HUES48 (cell line): ENCODE measurements at regions not wholly inside any gene's neighbourhood (a gene's known extent, or its start where the extent isn't known, plus 50 kb on each side); places are given as distances from the start of the nearest gene placed in this dataset.
"Not testable (repeated sequence)": the region's sequence is repeated elsewhere in the genome, so short reads cannot be mapped to it uniquely, and the experiment has no call there.

Experiments
- H3K27ac ChIP-seq: one replicate; pipeline ENCODE4 v1.7.0; 2013; ENCODE audit warnings: low read depth, low read length, inconsistent platforms
- H3K27me3 ChIP-seq: 2 replicates; pipeline ENCODE4 v1.6.1; 2013; ENCODE audit warnings: mild to moderate bottlenecking, low read length; ENCODE audit not compliant: control insufficient read depth, insufficient read depth
- H3K36me3 ChIP-seq: 2 replicates; pipeline ENCODE4 v1.6.1; 2013; ENCODE audit warnings: low read length; ENCODE audit not compliant: control insufficient read depth, insufficient read depth
- H3K4me1 ChIP-seq: 2 replicates; pipeline ENCODE4 v1.6.1; 2013; ENCODE audit warnings: mild to moderate bottlenecking, low read length; ENCODE audit not compliant: control insufficient read depth, insufficient read depth
- H3K4me3 ChIP-seq: 2 replicates; pipeline ENCODE4 v1.5.1; 2013; ENCODE audit warnings: mild to moderate bottlenecking, low read depth, low read length
- H3K9ac ChIP-seq: 2 replicates; pipeline ENCODE4 v1.6.1; 2013; ENCODE audit warnings: mild to moderate bottlenecking, low read depth, low read length, moderate library complexity
- H3K9me3 ChIP-seq: 2 replicates; pipeline ENCODE4 v1.6.1; 2013; ENCODE audit warnings: low read length; ENCODE audit not compliant: control insufficient read depth, insufficient read depth

DNA sequence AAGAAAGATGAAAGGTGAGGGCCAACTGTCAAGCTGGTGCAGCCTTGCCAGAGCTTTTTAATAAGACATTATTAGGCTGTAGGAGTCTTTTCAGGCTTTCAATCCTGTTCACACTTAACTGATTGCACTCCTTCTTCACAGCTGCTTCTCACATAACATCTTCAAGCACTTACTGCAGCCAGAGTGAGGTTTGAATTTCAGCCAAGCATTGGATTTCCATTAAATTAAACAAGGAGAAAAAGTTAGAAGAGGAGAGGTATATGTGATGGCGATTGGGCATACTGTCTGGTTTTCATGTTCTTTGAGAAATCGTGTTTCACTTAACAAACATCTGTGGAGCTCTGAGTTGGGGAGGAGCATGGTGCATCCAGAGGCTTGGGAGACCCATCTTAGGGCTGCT, 392.8 kb upstream of the LRRC3B start:
- no peaks in the 10 kb centered on the region for H3K36me3 ChIP-seq
- no peaks in the 10 kb centered on the region for H3K4me1 ChIP-seq
- no peak overlapping the region for H3K27ac ChIP-seq
- no peak overlapping the region for H3K9ac ChIP-seq
- no peaks in the 10 kb centered on the region for H3K27me3 ChIP-seq
- no peak overlapping the region for H3K4me3 ChIP-seq
- H3K9me3 ChIP-seq = no peaks in the 10 kb centered on the region

GRCh38 chr3:26233374-26233773, 389.2 kb upstream of the LRRC3B start:
- Histone ChIP-seq H3K27me3 (no peaks in the 10 kb centered on the region), H3K36me3 (no peaks in the 10 kb centered on the region), H3K27ac (no peak overlapping the region), H3K4me1 (no peaks in the 10 kb centered on the region), H3K9me3 (no peaks in the 10 kb centered on the region), H3K9ac (no peak overlapping the region), H3K4me3 (no peak overlapping the region)

GRCh38 chr3:26236531-26236930, 386.0 kb upstream of the LRRC3B start:
- Histone ChIP-seq H3K4me3 (no peak overlapping the region), H3K36me3 (no peaks in the 10 kb centered on the region), H3K4me1 (no peaks in the 10 kb centered on the region), H3K27me3 (no peaks in the 10 kb centered on the region), H3K9me3 (no peaks in the 10 kb centered on the region), H3K9ac (no peak overlapping the region), H3K27ac (no peak overlapping the region)

GRCh38 chr3:26237036-26237682, 385.4 kb upstream of the LRRC3B start:
- H3K36me3 ChIP-seq = no peaks in the 10 kb centered on the region
- H3K27me3 ChIP-seq = no peaks in the 10 kb centered on the region
- no peak overlapping the region for H3K4me3 ChIP-seq
- no peaks in the 10 kb centered on the region for H3K9me3 ChIP-seq
- H3K4me1 ChIP-seq = no peaks in the 10 kb centered on the region
- H3K27ac ChIP-seq = no peak overlapping the region
- no peak overlapping the region for H3K9ac ChIP-seq

GRCh38 chr3:26244586-26244985, 378.0 kb upstream of the LRRC3B start:
- H3K27me3 ChIP-seq, H3K4me3 ChIP-seq: not testable (repeated sequence)

DNA sequence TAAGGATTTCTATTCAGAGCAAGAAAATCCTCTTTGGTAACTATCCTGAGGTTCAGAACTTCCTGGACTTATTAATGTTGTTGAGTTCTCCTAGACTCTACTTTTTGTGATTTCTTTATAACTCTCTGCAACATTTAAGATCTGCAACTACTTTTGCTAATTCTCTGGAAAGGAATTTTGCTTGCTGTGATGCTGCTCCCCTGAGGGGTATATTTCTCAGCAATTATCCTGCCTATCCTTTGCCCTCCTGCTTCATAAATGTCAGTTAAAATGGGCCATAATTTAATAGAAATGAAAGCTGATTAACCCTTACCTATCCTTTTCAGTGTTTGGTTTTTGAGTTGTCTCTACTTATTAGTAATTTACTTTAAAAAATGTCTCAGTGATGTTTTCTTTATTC, 377.3 kb upstream of the LRRC3B start:
- Histone ChIP-seq H3K4me3 (no peak overlapping the region), H3K9me3 (no peaks in the 10 kb centered on the region), H3K27ac (no peak overlapping the region), H3K27me3 (no peaks in the 10 kb centered on the region), H3K36me3 (no peaks in the 10 kb centered on the region), H3K9ac (no peak overlapping the region), H3K4me1 (no peaks in the 10 kb centered on the region)

More at GRCh38 chr3:26244586-26244985, 378.0 kb upstream of the LRRC3B start:
- H3K9ac ChIP-seq, H3K9me3 ChIP-seq, H3K4me1 ChIP-seq, H3K27ac ChIP-seq, H3K36me3 ChIP-seq: not testable (repeated sequence)

GRCh38 chr3:26246901-26247300, 375.7 kb upstream of the LRRC3B start:
- Histone ChIP-seq H3K9ac (no peak overlapping the region), H3K4me3 (no peak overlapping the region), H3K9me3 (no peaks in the 10 kb centered on the region), H3K4me1 (no peaks in the 10 kb centered on the region), H3K36me3 (no peaks in the 10 kb centered on the region), H3K27ac (no peak overlapping the region), H3K27me3 (no peaks in the 10 kb centered on the region)

DNA sequence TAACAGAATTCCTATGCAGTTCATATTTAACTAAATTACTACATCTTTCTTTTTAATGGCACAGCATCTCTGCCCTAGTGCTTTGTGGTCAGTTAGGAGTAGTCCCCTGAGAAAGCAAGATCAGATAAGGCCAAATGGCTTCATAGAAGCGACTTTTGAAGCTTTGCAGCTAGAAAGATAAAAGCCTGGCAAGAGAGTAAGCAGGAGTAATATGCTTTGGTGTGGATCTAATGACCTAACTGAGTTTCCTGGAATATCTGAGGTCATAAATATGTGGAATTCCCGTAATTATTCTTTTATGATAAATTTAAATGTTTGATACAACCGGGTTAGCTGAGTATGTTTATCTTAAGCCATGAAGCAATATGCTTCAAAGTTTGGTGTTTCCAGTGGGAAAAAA, 374.9 kb upstream of the LRRC3B start:
- no peaks in the 10 kb centered on the region for H3K9me3 ChIP-seq
- no peak overlapping the region for H3K9ac ChIP-seq
- H3K27ac ChIP-seq = no peak overlapping the region
- no peaks in the 10 kb centered on the region for H3K36me3 ChIP-seq
- no peaks in the 10 kb centered on the region for H3K4me1 ChIP-seq
- no peak overlapping the region for H3K4me3 ChIP-seq
- H3K27me3 ChIP-seq = no peaks in the 10 kb centered on the region

- Histone ChIP-seq H3K9me3 (no peaks in the 10 kb centered on the region), H3K4me1 (no peaks in the 10 kb centered on the region), H3K27me3 (no peaks in the 10 kb centered on the region), H3K36me3 (no peaks in the 10 kb centered on the region), H3K27ac (no peak overlapping the region), H3K9ac (no peak overlapping the region), H3K4me3 (no peak overlapping the region)
These were observed 370.6 kb upstream of the LRRC3B start for GRCh38 chr3:26252001-26252400.

DNA sequence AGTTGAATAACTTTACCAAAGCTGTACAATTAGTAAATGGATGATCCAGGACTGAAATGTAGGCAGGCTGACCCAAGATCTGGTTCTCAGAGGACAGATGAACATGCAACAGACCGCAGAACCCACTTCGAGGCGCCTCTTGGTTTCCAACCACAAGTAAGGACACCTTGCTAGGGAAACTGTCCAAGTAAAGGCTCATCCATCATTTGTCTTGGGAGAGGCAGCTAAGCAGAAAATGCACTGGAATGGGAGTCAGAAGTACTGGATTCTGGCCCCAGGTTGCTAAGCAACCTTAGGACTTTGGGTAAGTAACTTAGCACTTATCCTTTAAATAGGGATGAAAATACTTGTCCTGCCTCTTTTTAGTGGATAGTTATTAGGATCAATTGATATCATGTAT, 366.3 kb upstream of the LRRC3B start:
- Histone ChIP-seq H3K4me1 (no peaks in the 10 kb centered on the region), H3K4me3 (no peak overlapping the region), H3K9ac (no peak overlapping the region), H3K9me3 (no peaks in the 10 kb centered on the region), H3K27ac (no peak overlapping the region), H3K36me3 (no peaks in the 10 kb centered on the region), H3K27me3 (no peaks in the 10 kb centered on the region)

GRCh38 chr3:26259176-26259575, 363.4 kb upstream of the LRRC3B start:
- H3K27me3 ChIP-seq = no peaks in the 10 kb centered on the region
- no peaks in the 10 kb centered on the region for H3K9me3 ChIP-seq
- H3K4me3 ChIP-seq = no peak overlapping the region
- no peak overlapping the region for H3K9ac ChIP-seq
- H3K27ac ChIP-seq = no peak overlapping the region
- no peaks in the 10 kb centered on the region for H3K36me3 ChIP-seq
- no peaks in the 10 kb centered on the region for H3K4me1 ChIP-seq

GRCh38 chr3:26260139-26260538, 362.4 kb upstream of the LRRC3B start:
- no peaks in the 10 kb centered on the region for H3K27me3 ChIP-seq
- no peaks in the 10 kb centered on the region for H3K9me3 ChIP-seq
- no peaks in the 10 kb centered on the region for H3K36me3 ChIP-seq
- H3K4me3 ChIP-seq = no peak overlapping the region
- no peak overlapping the region for H3K9ac ChIP-seq
- H3K4me1 ChIP-seq = peaks cover 6% of the 10 kb centered on the region; the same call in 1 of the 2 replicates
- H3K27ac ChIP-seq = no peak overlapping the region
